ENCODE measurements at regions not wholly inside any gene's neighbourhood (a gene's known extent, or its start where the extent isn't known, plus 50 kb on each side); places are given as distances from the start of the nearest gene placed in this dataset.

DNA sequence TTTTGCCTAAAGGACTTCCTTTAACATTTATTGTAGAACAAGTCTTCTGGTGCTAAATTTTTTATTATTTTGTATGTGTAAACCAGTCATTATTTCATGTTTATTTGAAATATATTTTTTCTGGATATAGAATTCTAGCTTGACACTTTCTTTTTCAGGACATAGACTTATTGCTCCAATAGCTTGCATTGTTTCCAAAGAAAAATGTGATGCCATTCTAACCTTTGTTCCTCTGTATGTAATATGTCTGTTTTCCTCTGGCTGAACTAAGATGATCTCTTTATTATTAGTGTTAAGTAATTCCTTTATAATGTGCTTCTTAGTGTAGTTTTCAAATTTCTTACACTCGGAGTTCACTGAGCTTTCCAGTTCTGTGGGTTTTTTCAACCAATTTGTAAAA is 174.1 kb upstream of the STARD13 start:
- no peak for ATAC-seq
- Mint-ChIP-seq H3K27me3 (peaks cover 2% of the 10 kb centered on the region), H3K36me3 (no peaks in the 10 kb centered on the region), H3K27ac (no peak overlapping the region), H3K4me1 (no peaks in the 10 kb centered on the region), H3K4me3 (no peak overlapping the region), H3K9me3 (peaks cover 6% of the 10 kb centered on the region)

DNA sequence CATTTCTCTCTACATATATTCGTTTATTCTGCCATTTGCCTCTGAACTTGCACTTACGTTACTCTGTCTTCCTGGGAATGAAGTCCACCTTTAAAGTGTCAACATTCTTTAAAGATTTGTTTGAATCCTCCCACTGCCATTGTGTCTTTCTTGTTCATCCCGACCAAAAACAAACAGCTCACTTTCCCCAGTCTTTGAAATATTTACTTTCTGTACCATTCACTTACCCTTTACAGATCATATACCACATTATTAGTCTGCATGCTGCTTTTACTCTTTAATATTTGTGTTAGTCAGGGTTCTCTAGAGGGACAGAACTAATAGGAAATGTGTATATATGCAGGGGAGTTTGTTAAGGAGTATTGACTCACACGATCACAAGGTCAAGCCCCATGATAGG is 176.6 kb upstream of the STARD13 start:
- Mint-ChIP-seq H3K27ac (no peak overlapping the region), H3K9me3 (peaks cover 9% of the 10 kb centered on the region), H3K4me1 (no peaks in the 10 kb centered on the region), H3K36me3 (no peaks in the 10 kb centered on the region), H3K4me3 (no peak overlapping the region), H3K27me3 (peaks cover 11% of the 10 kb centered on the region)
- no peak for ATAC-seq

DNA sequence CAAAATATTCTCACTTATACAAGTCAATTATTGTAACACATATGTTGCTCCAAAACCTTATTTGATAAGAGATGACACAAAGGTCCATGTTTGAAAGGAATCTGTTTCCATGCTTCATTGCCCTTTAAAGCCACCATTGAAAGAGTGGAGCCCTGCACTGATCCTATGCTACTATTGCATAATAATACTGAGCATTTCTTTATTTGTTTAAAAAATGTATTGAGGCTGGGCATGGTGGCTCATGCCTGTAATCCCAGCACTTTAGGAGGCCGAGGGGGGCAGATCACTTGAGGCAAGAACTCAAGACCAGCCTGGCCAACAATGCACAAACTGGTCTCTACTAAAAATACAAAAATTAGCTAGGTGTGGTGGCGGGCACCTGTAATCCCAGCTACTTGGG is 178.8 kb upstream of the STARD13 start:
- ATAC-seq = no peak
- Mint-ChIP-seq H3K27ac (no peak overlapping the region), H3K36me3 (no peaks in the 10 kb centered on the region), H3K4me3 (no peak overlapping the region), H3K4me1 (no peaks in the 10 kb centered on the region), H3K9me3 (peaks cover 6% of the 10 kb centered on the region), H3K27me3 (peaks cover 11% of the 10 kb centered on the region)

DNA sequence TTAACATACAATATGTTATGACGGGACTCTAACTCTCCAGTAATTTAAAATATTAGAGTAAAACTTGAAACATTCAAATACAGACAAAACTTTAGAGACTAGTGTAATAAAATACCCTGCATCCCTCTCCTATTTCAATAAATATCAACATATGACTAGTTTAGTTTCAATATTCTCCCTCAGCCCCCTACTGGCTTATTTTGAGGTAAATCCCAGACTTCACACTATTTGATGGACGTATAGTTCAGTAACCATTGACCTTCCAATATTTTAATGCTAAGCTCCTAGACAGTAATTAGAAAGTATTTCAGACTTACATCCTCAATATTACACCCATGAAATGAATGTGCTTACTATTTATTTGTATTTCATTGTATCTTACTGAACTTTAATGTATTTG is 180.7 kb upstream of the STARD13 start:
- Mint-ChIP-seq H3K4me3 (no peak overlapping the region), H3K4me1 (no peaks in the 10 kb centered on the region), H3K36me3 (no peaks in the 10 kb centered on the region), H3K9me3 (peaks cover 6% of the 10 kb centered on the region), H3K27ac (no peak overlapping the region), H3K27me3 (peaks cover 11% of the 10 kb centered on the region)
- no peak for ATAC-seq

DNA sequence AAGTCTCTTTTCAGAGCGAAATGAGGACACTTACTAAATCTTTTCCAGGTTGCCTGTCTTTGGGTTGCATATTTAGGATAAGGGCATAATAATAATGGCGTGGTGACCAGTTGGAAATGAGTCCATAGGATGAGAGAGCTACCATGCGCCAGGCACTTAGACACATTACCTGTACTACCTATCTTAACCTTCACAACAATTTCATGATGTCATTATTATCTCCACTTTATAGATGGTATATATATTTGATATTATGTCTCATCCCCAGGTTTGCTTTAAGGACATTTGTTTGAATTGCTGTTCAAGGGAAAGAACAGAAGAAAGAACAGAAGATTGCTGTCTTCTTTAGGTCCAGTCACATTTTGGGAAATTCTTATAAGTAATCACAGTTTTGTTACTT is 182.0 kb upstream of the STARD13 start:
- peaks cover 6% of the 10 kb centered on the region for H3K9me3 Mint-ChIP-seq
- no peak overlapping the region for H3K27ac Mint-ChIP-seq
- no peaks in the 10 kb centered on the region for H3K36me3 Mint-ChIP-seq
- H3K27me3 Mint-ChIP-seq = peaks cover 11% of the 10 kb centered on the region
- ATAC-seq = no peak
- H3K4me1 Mint-ChIP-seq = no peaks in the 10 kb centered on the region
- H3K4me3 Mint-ChIP-seq = no peak overlapping the region

DNA sequence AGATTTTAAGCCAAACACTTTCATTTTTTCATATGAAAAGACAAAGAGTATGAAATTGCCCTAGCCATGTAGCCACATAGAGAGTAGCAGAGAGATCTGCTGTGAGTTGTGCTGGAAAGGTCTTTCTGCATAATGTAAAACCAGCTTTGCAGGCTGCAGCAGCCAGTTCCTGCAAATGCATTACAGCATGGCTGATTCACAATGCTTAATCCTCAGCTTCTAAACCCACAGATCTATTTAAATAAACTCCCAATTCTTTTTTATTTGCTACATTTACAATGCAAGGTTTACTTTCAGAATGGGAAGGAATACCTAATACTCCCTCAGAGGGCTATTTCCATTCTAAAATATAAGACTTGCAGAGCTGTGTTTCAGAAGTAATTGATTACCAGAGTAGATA is 185.6 kb upstream of the STARD13 start:
- Mint-ChIP-seq H3K27me3 (no peaks in the 10 kb centered on the region), H3K4me3 (no peak overlapping the region), H3K9me3 (peaks cover 3% of the 10 kb centered on the region), H3K36me3 (no peaks in the 10 kb centered on the region), H3K4me1 (no peaks in the 10 kb centered on the region), H3K27ac (no peak overlapping the region)
- no peak for ATAC-seq

DNA sequence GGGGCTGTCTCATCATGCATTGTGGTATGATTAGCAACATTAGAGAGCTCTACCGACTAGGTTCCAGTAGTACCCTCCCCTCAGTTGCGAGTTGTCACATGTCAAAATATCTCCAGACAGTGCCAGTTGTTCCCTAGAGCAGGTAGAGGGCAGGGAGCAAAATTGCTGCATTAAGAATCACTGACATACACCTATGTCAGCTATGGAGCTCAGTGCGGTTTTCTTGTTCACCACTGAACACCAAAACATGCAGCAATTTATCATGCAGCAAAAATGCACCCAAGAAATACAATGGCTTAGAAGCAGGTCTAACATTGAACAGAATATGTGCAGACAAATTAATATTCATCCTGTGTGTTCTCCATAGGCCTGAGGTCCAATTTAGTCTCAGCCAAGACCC is 186.9 kb upstream of the STARD13 start:
- H3K27ac Mint-ChIP-seq = no peak overlapping the region
- no peaks in the 10 kb centered on the region for H3K27me3 Mint-ChIP-seq
- no peak for ATAC-seq
- H3K4me1 Mint-ChIP-seq = no peaks in the 10 kb centered on the region
- no peaks in the 10 kb centered on the region for H3K36me3 Mint-ChIP-seq
- H3K9me3 Mint-ChIP-seq = peaks cover 6% of the 10 kb centered on the region
- no peak overlapping the region for H3K4me3 Mint-ChIP-seq

DNA sequence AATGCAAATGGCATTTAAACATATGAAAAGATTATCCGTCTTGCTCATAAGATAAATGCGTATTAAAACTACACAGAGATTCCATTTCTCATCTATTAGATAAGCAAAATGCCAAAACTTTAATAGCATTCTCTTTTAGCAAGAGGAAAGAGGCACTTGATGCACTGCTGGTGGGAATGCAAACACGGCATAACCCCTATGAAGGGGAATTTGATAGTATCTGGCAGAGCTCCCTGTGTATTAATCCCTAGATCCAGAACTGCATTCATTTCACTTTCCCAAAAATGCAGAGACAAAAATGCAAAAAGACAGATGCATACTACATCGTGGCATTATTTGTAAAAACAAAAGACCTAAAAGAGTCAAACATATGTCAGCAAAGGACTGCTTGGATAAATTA is 193.6 kb upstream of the STARD13 start:
- Mint-ChIP-seq H3K9me3 (peaks cover 7% of the 10 kb centered on the region), H3K36me3 (no peaks in the 10 kb centered on the region), H3K27me3 (peaks cover 12% of the 10 kb centered on the region), H3K4me3 (no peak overlapping the region), H3K27ac (no peak overlapping the region), H3K4me1 (no peaks in the 10 kb centered on the region)
- no peak for ATAC-seq

DNA sequence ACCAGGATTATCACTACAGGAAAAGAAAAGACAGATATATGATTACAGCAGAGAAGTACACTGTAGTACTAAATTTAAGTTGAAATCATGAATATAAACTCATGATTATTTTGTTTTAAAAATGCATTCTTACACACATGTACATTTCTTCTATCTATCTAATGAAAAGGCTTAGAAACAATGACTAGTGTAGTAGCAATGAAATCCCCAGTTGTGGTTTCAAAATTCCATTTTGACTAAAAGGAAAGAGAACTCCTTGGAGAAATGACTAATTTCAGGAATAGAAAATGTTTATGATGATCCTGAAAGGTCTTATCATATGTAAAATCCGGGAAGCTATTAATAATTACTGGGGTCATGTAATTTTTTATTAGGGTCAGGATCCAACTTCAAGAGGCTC is 195.0 kb upstream of the STARD13 start:
- H3K4me3 Mint-ChIP-seq = no peak overlapping the region
- H3K4me1 Mint-ChIP-seq = no peaks in the 10 kb centered on the region
- H3K27me3 Mint-ChIP-seq = peaks cover 12% of the 10 kb centered on the region
- no peaks in the 10 kb centered on the region for H3K36me3 Mint-ChIP-seq
- peaks cover 12% of the 10 kb centered on the region for H3K9me3 Mint-ChIP-seq
- H3K27ac Mint-ChIP-seq = no peak overlapping the region
- ATAC-seq = no peak

DNA sequence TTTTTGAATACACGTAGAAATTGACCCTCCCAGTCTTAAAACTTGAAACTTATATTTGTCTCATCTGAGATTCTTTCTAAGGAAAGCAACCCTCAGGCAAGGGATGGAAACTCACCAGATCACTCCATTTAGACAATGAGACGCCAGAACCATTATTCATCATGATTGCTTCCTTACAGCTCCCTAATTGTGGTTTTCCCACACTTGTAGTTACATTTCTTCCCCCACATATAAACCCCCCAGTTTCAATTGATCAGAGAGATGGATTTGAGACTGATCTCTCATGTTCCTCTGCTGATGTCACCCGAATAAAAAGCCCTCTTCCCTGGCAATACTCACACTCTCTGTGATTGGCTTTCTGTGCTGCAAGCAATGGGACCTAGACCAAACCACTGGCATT is 197.9 kb upstream of the STARD13 start:
- no peak for ATAC-seq
- Mint-ChIP-seq H3K4me1 (peaks cover 7% of the 10 kb centered on the region), H3K27me3 (peaks cover 12% of the 10 kb centered on the region), H3K27ac (no peak overlapping the region), H3K9me3 (peaks cover 5% of the 10 kb centered on the region), H3K4me3 (no peak overlapping the region), H3K36me3 (no peaks in the 10 kb centered on the region)

DNA sequence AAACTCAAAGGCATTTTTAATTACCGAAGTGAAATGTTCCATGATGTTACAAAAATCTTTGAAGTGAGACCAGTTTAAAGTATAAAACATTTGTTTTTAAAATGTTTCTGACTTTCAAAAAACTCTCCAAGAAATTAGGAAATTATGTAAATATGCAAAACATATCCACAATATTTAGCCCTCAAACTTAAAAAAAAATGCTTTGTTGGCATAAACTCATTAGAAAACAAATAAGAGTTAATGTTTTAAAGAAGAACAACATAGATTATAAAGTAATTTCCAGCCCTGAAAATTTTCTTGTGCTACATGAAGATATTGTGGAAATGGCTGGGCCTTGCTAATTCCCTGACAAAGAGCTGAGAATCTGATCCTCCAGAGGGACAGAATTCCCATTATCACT is 199.7 kb upstream of the STARD13 start:
- Mint-ChIP-seq H3K36me3 (no peaks in the 10 kb centered on the region), H3K27ac (no peak overlapping the region), H3K27me3 (peaks cover under 1% of the 10 kb centered on the region), H3K4me3 (no peak overlapping the region), H3K9me3 (peaks cover 5% of the 10 kb centered on the region), H3K4me1 (peaks cover 7% of the 10 kb centered on the region)
- ATAC-seq = no peak

DNA sequence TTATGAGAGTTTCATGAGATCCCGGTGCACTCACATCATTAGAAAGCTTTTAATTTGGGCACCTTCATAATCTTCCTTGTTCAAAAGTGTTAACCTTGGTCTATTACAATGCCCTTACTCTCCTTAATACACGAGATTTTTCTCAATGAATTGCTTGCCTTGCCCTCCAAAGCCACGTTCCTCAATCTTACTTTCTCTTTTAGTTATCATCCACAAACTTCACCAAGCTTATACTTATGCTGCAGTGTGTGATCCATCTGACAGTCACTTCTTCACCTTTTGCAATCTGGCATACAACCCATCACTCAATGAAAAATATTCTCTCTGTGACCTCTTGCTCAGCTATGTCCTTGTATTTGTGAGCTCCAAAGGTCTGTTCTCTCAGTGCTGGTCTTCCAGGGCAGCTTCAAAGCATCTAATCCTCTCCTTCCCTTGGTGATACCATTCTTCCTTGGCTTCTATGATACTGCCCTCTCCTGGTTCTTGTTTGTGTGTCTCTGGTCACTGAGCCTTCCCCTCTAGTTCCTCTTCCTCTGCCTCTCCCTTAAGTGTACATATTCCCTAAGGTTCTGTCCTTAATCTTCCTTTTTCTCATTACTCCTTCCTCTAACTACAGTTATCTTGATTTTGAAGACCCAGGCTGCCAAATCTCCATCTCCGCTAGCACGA is 202.2 kb upstream of the STARD13 start:
- Mint-ChIP-seq H3K27ac (no peak overlapping the region), H3K4me3 (no peak overlapping the region), H3K36me3 (no peaks in the 10 kb centered on the region), H3K9me3 (peaks cover 5% of the 10 kb centered on the region), H3K4me1 (peaks cover 7% of the 10 kb centered on the region), H3K27me3 (peaks cover 8% of the 10 kb centered on the region)
- ATAC-seq = no peak

DNA sequence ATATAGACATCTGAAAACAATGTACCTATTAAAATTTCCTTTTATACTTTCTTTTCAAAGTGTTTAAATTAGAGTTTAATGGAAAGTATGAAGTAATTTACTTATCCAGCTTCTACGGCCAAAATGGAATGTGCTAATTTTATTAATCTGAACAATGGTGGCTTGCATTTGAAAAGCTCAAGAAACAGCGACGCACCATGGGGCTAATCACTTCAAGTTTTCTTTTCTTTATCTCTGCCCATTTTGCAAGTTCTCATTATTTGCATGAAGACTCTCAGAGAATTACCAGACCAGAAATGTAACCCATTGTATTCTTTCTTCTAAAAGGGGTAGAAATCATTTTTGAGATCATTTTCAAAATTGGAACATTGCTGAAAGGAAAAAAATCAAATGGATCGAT is 204.0 kb upstream of the STARD13 start:
- no peak overlapping the region for H3K27ac Mint-ChIP-seq
- no peak for ATAC-seq

DNA sequence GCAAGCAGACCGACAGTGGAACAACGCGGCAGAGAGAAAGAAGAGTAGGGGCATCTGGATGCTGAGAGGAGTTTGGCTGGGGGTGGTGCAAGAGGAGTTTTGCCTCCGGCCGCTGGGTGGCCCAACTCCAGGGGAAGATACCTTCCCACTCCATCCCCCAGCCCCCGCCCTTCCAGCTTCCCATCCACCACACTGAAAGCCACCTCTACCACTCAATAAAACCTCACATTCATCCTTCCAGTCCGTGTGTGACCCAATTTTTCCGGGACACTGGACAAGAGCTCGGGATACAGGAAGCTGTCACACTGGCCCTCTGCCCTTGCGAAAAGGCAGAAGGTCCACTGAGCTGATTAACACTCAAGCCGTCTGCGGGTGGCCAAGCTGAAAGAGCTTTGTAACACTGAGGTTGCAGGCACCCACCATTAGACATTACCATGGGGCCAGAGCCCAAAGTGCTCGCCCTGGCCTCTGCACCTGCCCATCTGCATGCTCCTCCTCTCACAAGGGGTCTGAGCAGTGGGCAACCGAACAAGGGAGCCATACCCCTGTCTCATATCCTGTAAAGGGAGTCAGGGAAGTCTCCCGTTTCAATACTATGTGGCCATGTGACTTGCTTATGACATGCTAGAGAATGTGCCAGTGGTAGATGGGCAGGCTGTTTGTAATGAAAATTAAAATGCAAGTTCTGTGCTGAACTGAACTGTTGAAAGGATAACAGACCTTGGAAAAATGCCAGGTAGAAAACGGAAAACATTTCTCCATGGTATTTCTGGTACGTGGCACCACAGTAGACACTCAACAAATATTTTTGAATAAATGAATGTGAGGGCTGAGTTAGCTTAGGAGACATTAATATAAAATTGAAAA is 205.1 kb upstream of the STARD13 start:
- H3K36me3 Mint-ChIP-seq = no peaks in the 10 kb centered on the region
- H3K4me3 Mint-ChIP-seq = no peak overlapping the region
- H3K4me1 Mint-ChIP-seq = peaks cover 7% of the 10 kb centered on the region
- H3K27me3 Mint-ChIP-seq = peaks cover 8% of the 10 kb centered on the region
- H3K9me3 Mint-ChIP-seq = no peaks in the 10 kb centered on the region
- no peak for ATAC-seq
- H3K27ac Mint-ChIP-seq = no peak overlapping the region

More for the DNA sequence above, 204.0 kb upstream of the STARD13 start:
- Mint-ChIP-seq H3K4me1 (peaks cover 7% of the 10 kb centered on the region), H3K9me3 (peaks cover 1% of the 10 kb centered on the region), H3K4me3 (no peak overlapping the region), H3K27me3 (peaks cover 8% of the 10 kb centered on the region), H3K36me3 (no peaks in the 10 kb centered on the region)

DNA sequence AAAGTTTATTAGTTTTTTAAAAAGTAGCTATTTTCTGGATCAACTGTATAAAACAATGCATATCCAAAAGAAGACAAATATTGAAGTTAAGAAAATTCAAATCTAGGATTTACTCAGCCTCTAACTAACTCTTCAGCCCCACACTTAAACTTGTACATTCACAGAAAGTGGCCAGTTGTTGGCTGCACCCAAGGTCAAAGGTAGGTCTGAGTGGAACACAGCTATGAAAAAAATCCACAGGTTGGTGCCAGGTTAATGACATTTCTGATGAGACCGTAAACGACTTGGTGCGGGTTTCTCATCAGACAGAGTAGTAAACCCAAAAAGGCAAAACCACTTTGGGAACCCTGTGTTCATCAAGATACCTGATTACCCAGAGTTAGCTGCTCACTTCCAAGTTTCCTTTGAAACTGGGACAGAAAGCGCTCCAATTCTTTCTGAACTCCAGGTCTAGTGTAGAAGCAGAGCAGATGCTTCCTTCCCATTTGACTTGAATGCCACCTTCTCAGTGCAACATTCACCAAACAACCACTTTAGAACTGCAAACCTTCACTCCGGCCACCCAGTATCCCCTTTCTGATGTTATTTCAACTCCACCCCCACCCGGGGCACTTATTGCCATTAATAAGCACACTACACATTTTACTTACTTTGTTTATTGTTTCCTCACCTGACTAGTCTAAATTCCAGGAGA is 208.3 kb upstream of the STARD13 start:
- Mint-ChIP-seq H3K27ac (no peak overlapping the region), H3K27me3 (peaks cover 22% of the 10 kb centered on the region), H3K4me3 (no peak overlapping the region), H3K9me3 (no peaks in the 10 kb centered on the region), H3K36me3 (no peaks in the 10 kb centered on the region), H3K4me1 (no peaks in the 10 kb centered on the region)
- no peak for ATAC-seq

Measured in stimulated activated memory B cell treated with anti-CD40 and anti-IgM and Interleukin-4, amounts not matched to agents 10 μg/mL and 1 μg/mL and 100 μg/mL, for 72 hours (primary cell).